ENCODE measurements at regions not wholly inside any gene's neighbourhood (a gene's known extent, or its start where the extent isn't known, plus 50 kb on each side); places are given as distances from the start of the nearest gene placed in this dataset.

GRCh38 chr10:4170181-4170580 is 385.2 kb upstream of the KLF6 start:
- no peak overlapping the region for H3K27ac ChIP-seq
- TF ChIP-seq CTCF (IDR thresholded peaks at IDR 0.05) = no peak
- H3K36me3 ChIP-seq = no peaks in the 10 kb centered on the region
- H3K9me3 ChIP-seq = no peaks in the 10 kb centered on the region
- H3K27me3 ChIP-seq = no peaks in the 10 kb centered on the region
- H3K4me3 ChIP-seq (ENCODE audit: low read depth in 1 of 2, low read length in 1 of 2) = no peak overlapping the region
- H3K4me1 ChIP-seq (ENCODE audit: control insufficient read depth in 1 of 2, insufficient read depth in 1 of 2, low read depth in 1 of 2, low read length in 1 of 2) = no peaks in the 10 kb centered on the region

GRCh38 chr10:4169448-4169847 is 384.4 kb upstream of the KLF6 start:
- Histone ChIP-seq H3K27ac (no peak overlapping the region), H3K27me3 (no peaks in the 10 kb centered on the region), H3K4me1 (ENCODE audit: control insufficient read depth in 1 of 2, insufficient read depth in 1 of 2, low read depth in 1 of 2, low read length in 1 of 2) (no peaks in the 10 kb centered on the region), H3K9me3 (no peaks in the 10 kb centered on the region), H3K36me3 (no peaks in the 10 kb centered on the region), H3K4me3 (ENCODE audit: low read depth in 1 of 2, low read length in 1 of 2) (no peak overlapping the region)
- TF ChIP-seq CTCF (IDR thresholded peaks at IDR 0.05) = no peak

DNA sequence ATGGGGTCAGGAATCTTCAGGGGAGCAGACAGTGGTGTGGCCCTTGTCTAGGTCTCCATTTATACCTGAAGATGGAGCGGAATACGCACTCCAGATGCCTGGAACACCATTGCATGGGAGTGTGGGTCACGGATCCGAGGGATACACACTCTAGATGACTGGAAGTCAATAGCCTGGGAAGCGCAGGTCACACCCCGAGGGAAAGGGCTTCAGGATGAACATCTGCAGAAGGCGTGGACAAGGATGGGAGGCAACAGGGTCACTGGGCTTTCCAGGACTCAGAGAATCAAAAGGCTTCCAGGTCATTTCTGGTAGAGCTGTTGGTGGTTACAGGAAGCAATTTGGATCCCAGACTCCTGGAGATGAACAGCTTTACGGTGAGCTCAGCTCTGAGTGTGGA is 382.2 kb upstream of the KLF6 start:
- Histone ChIP-seq H3K4me3 (ENCODE audit: low read depth in 1 of 2, low read length in 1 of 2) (no peak overlapping the region), H3K36me3 (no peaks in the 10 kb centered on the region), H3K9me3 (no peaks in the 10 kb centered on the region), H3K27ac (no peak overlapping the region), H3K27me3 (no peaks in the 10 kb centered on the region), H3K4me1 (ENCODE audit: control insufficient read depth in 1 of 2, insufficient read depth in 1 of 2, low read depth in 1 of 2, low read length in 1 of 2) (no peaks in the 10 kb centered on the region)
- TF ChIP-seq CTCF (IDR thresholded peaks at IDR 0.05) = no peak

DNA sequence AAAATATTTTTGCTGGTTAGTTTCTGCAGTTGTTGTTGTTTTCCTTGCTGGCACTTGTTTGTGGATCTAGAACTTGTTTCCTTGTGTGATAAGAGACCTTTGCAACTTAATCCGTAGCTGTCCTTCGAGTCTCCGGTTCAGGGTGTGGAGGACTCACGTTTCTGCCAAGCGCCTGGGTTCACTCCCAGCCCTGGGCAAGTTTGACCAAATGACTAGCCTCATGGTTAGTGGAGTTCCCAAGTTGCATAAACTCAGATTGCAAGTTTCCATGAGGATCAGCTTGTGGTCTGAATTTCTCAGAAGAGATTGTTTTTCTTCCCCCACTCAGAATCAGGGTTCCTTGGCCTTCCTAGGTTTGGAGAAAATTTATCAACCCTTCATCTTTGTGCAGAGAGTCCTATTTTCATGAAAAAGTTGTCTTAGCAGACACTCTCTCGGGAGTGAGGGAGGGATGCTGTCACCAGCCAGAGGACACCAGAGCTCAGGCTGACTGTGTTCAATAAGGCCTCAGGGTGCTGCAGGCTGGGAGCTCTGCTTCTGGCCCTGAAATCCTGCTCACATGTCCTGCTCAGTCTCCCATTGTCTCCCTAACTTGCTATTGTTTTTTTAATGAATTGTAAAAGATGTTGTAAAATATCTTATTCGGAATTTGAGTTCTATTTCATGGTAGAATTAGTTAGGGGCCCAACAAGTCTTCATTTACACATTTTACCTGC is 377.7 kb upstream of the KLF6 start:
- no peaks in the 10 kb centered on the region for H3K36me3 ChIP-seq
- H3K4me1 ChIP-seq (ENCODE audit: control insufficient read depth in 1 of 2, insufficient read depth in 1 of 2, low read depth in 1 of 2, low read length in 1 of 2) = no peaks in the 10 kb centered on the region
- H3K27me3 ChIP-seq = no peaks in the 10 kb centered on the region
- H3K9me3 ChIP-seq = no peaks in the 10 kb centered on the region
- TF ChIP-seq CTCF (IDR thresholded peaks at IDR 0.05) = no peak
- H3K4me3 ChIP-seq (ENCODE audit: low read depth in 1 of 2, low read length in 1 of 2) = no peak overlapping the region
- no peak overlapping the region for H3K27ac ChIP-seq

DNA sequence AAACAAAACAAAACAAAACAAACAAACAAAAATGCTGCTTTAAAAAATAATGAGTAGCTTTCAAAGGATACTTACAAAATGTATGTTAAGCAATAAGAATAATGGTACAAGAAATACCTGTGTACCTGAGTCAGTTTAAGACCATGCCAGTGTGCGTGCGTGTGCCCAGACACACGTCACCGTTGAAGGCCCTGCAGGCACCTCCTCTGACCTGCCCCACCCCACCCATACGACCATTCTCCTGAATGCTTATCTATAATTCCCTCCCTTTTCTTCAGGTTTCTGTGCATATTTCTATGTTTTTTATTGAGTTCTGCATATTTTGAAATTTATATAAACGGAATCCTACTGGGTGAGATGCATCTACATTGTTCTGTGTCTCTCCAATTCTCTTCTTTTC is 374.2 kb upstream of the KLF6 start:
- H3K36me3 ChIP-seq = no peaks in the 10 kb centered on the region
- TF ChIP-seq CTCF (IDR thresholded peaks at IDR 0.05) = no peak
- no peak overlapping the region for H3K4me3 ChIP-seq (ENCODE audit: low read depth in 1 of 2, low read length in 1 of 2)
- no peaks in the 10 kb centered on the region for H3K9me3 ChIP-seq
- no peaks in the 10 kb centered on the region for H3K27me3 ChIP-seq
- no peak overlapping the region for H3K27ac ChIP-seq
- no peaks in the 10 kb centered on the region for H3K4me1 ChIP-seq (ENCODE audit: control insufficient read depth in 1 of 2, insufficient read depth in 1 of 2, low read depth in 1 of 2, low read length in 1 of 2)

Measured in neutrophil (primary cell).